Esophagus squamous epithelium (tissue), 5 donors: ENCODE measurements at regions not wholly inside any gene's neighbourhood (a gene's known extent, or its start where the extent isn't known, plus 50 kb on each side); places are given as distances from the start of the nearest gene placed in this dataset.

Source experiments
- DNase-seq: peaks from one replicate; lab custom pipeline; 2025; lab: John Stamatoyannopoulos, UW
- H3K27ac ChIP-seq, 4 donors: fragments of 200-600 bp; sonication (generic); one replicate each; pipeline ENCODE4 v1.5.1; 2016 to 2019; ENCODE audit warnings: mild to moderate bottlenecking in 1 of 4
- H3K27me3 ChIP-seq, 4 donors: fragments of 200-600 bp; sonication (generic); 1 replicate in 3 of 4; 2 replicates in 1 of 4; pipeline versions ENCODE4 v1.5.1 to v1.6.0; 2017 to 2021; ENCODE audit warnings: antibody characterized with exemption in 1 of 4
- H3K36me3 ChIP-seq, 3 donors: fragments of 200-600 bp; sonication (generic); one replicate each; pipeline ENCODE4 v1.5.1; 2016 to 2019
- H3K4me1 ChIP-seq, 3 donors: fragments of 200-600 bp; sonication (generic); one replicate each; pipeline ENCODE4 v1.5.1; 2017 to 2019
- H3K4me3 ChIP-seq, 4 donors: fragments of 200-600 bp; sonication (generic); 1 replicate in 3 of 4; 2 replicates in 1 of 4; pipeline ENCODE4 v1.5.1; 2016 to 2019; ENCODE audit warnings: mild to moderate bottlenecking in 2 of 4, moderate library complexity in 1 of 4
- H3K9me3 ChIP-seq, 3 donors: fragments of 200-600 bp; sonication (generic); one replicate each; pipeline ENCODE4 v1.5.1; 2016 to 2019
- CTCF ChIP-seq, 6 experiments: fragments of 450-650 bp in 4 of 6; fragments of 200-600 bp in 2 of 6; sonication (generic) in 2 of 6; IDR thresholded peaks; one replicate each; pipeline ENCODE4 v1.5.1; 2016 to 2019; ENCODE audit warnings: antibody characterized with exemption in 6 of 6, mild to moderate bottlenecking in 4 of 6, moderate library complexity in 4 of 6
- POLR2A ChIP-seq, 4 donors: fragments of 450-650 bp; IDR thresholded peaks; one replicate each; pipeline ENCODE4 v1.6.1; 2017; ENCODE audit warnings: antibody characterized with exemption in 4 of 4, mild to moderate bottlenecking in 4 of 4, moderate library complexity in 3 of 4
- WGBS, 2 donors: methylation state at CpG; one replicate each; pipeline ENCODE4 v1.1.5; 2018; 5-methylcytosine and 5-hydroxymethylcytosine counted together
- intact Hi-C: fragments of 100-400 bp; cut with DNase I; formaldehyde crosslinking; loops from one replicate; pipeline ENCODE4 v1.15.0; 2022
- donor health status: DM: yes; HTN: yes; CAD: no.

GRCh38 chr16:5447734-5448133 lies 350.1 kb upstream of the EEF2KMT start:
- Histone ChIP-seq H3K9me3 (no peaks in the 10 kb centered on the region), H3K4me1 (no peaks in the 10 kb centered on the region), H3K4me3 (no peak overlapping the region), H3K27ac (no peak overlapping the region), H3K27me3 (peaks cover 0 to 20% (median 0%) of the 10 kb centered on the region in 4 donors), H3K36me3 (no peaks in the 10 kb centered on the region)
- TF ChIP-seq POLR2A (IDR thresholded peaks at IDR 0.05) (no peak), CTCF (IDR thresholded peaks at IDR 0.05) (no peak)
- WGBS, 2 donors, result 67% methylated on average over 4 of the region's 4 CpGs
- no peak for DNase-seq
- intact Hi-C loops, result no loop called here

GRCh38 chr16:5446623-5447240 lies 349.1 kb upstream of the EEF2KMT start:
- no peak overlapping the region for H3K27ac ChIP-seq
- H3K36me3 ChIP-seq, result no peaks in the 10 kb centered on the region
- H3K9me3 ChIP-seq, result no peaks in the 10 kb centered on the region
- H3K4me3 ChIP-seq, result no peak overlapping the region
- TF ChIP-seq CTCF (IDR thresholded peaks at IDR 0.05), result no peak
- no peak for TF ChIP-seq POLR2A (IDR thresholded peaks at IDR 0.05)
- H3K27me3 ChIP-seq, result peaks cover 0 to 16% (median 0%) of the 10 kb centered on the region in 4 donors
- intact Hi-C loops, result no loop called here
- H3K4me1 ChIP-seq, result no peaks in the 10 kb centered on the region
- WGBS, 2 donors, result 35 to 41% methylated on average over 8 of the region's 8 CpGs
- DNase-seq, result no peak

- H3K9me3 ChIP-seq, result no peaks in the 10 kb centered on the region
- peaks cover 0 to 2% (median 0%) of the 10 kb centered on the region in 4 donors for H3K27me3 ChIP-seq
- no peaks in the 10 kb centered on the region for H3K4me1 ChIP-seq
- no peak overlapping the region for H3K4me3 ChIP-seq
- intact Hi-C loops, result no loop called here
- H3K27ac ChIP-seq, result no peak overlapping the region
- WGBS, 2 donors, result 82 to 84% methylated on average over 7 of the region's 7 CpGs
- no peaks in the 10 kb centered on the region for H3K36me3 ChIP-seq
- DNase-seq, result no peak
- no peak for TF ChIP-seq POLR2A (IDR thresholded peaks at IDR 0.05)
- no peak for TF ChIP-seq CTCF (IDR thresholded peaks at IDR 0.05)
Observed at GRCh38 chr16:5444189-5444588, 346.6 kb upstream of the EEF2KMT start.

- Histone ChIP-seq H3K27ac (no peak overlapping the region), H3K27me3 (peaks cover 0 to 2% (median 0%) of the 10 kb centered on the region in 4 donors), H3K4me3 (no peak overlapping the region), H3K4me1 (no peaks in the 10 kb centered on the region), H3K36me3 (no peaks in the 10 kb centered on the region), H3K9me3 (no peaks in the 10 kb centered on the region)
- intact Hi-C loops, result no loop called here
- 76 to 77% methylated on average over 3 of the region's 3 CpGs for WGBS, 2 donors
- DNase-seq, result no peak
- TF ChIP-seq CTCF (IDR thresholded peaks at IDR 0.05), result no peak
- TF ChIP-seq POLR2A (IDR thresholded peaks at IDR 0.05), result no peak
Observed at GRCh38 chr16:5442986-5443385, 345.4 kb upstream of the EEF2KMT start.

GRCh38 chr16:5442054-5442453 lies 344.5 kb upstream of the EEF2KMT start:
- no peaks in the 10 kb centered on the region for H3K36me3 ChIP-seq
- no peak overlapping the region for H3K27ac ChIP-seq
- TF ChIP-seq CTCF (IDR thresholded peaks at IDR 0.05), result no peak
- no peak for TF ChIP-seq POLR2A (IDR thresholded peaks at IDR 0.05)
- intact Hi-C loops, result no loop called here
- no peak for DNase-seq
- H3K4me3 ChIP-seq, result no peak overlapping the region
- peaks cover 0 to 2% (median 0%) of the 10 kb centered on the region in 4 donors for H3K27me3 ChIP-seq
- no peaks in the 10 kb centered on the region for H3K9me3 ChIP-seq
- no peaks in the 10 kb centered on the region for H3K4me1 ChIP-seq
- WGBS, 2 donors, result 71 to 81% methylated on average over 3 of the region's 3 CpGs
